ENCODE measurements at regions not wholly inside any gene's neighbourhood (a gene's known extent, or its start where the extent isn't known, plus 50 kb on each side); places are given as distances from the start of the nearest gene placed in this dataset.
"Not testable (repeated sequence)": the region's sequence is repeated elsewhere in the genome, so short reads cannot be mapped to it uniquely, and the experiment has no call there.

GRCh38 chr18:8970843-8971242 is 131.7 kb upstream of the NDUFV2 start:
- DNase-seq, result no peak

- no peak for DNase-seq
These were observed 130.4 kb upstream of the NDUFV2 start for GRCh38 chr18:8972116-8972515.

GRCh38 chr18:8974279-8974678 is 128.2 kb upstream of the NDUFV2 start:
- no peak for DNase-seq

- no peak for DNase-seq
These were observed 127.8 kb upstream of the NDUFV2 start for GRCh38 chr18:8974696-8975095.

- no peak for DNase-seq
These were observed 126.9 kb upstream of the NDUFV2 start for GRCh38 chr18:8975624-8976023.

- no peak for DNase-seq
These were observed 125.9 kb upstream of the NDUFV2 start for GRCh38 chr18:8976606-8977005.

GRCh38 chr18:8977166-8977565 is 125.3 kb upstream of the NDUFV2 start:
- no peak for DNase-seq

- no peak for DNase-seq
These were observed 124.8 kb upstream of the NDUFV2 start for GRCh38 chr18:8977701-8978100.

GRCh38 chr18:8978394-8978793 is 124.1 kb upstream of the NDUFV2 start:
- no peak for DNase-seq

GRCh38 chr18:8979258-8979988 is 123.1 kb upstream of the NDUFV2 start:
- no peak for DNase-seq

GRCh38 chr18:8980496-8980895 is 122.0 kb upstream of the NDUFV2 start:
- DNase-seq, result no peak

GRCh38 chr18:8980918-8981317 is 121.6 kb upstream of the NDUFV2 start:
- DNase-seq, result no peak

- DNase-seq, result no peak
These were observed 119.9 kb upstream of the NDUFV2 start for GRCh38 chr18:8982416-8983183.

GRCh38 chr18:8983195-8983594 is 119.3 kb upstream of the NDUFV2 start:
- no peak for DNase-seq

- DNase-seq, result no peak
These were observed 118.3 kb upstream of the NDUFV2 start for GRCh38 chr18:8984131-8984721.

GRCh38 chr18:8987241-8987640 is 115.3 kb upstream of the NDUFV2 start:
- no peak for DNase-seq

- peak; percentile 64 for DNase-seq
These were observed 114.1 kb upstream of the NDUFV2 start for GRCh38 chr18:8988260-8988871.

- DNase-seq, result no peak
These were observed 113.5 kb upstream of the NDUFV2 start for GRCh38 chr18:8989017-8989416.

GRCh38 chr18:8989855-8990254 is 112.6 kb upstream of the NDUFV2 start:
- no peak for DNase-seq

GRCh38 chr18:8990276-8991031 is 112.0 kb upstream of the NDUFV2 start:
- DNase-seq, result no peak

GRCh38 chr18:8991155-8991554 is 111.3 kb upstream of the NDUFV2 start:
- no peak for DNase-seq

- DNase-seq, result not testable (repeated sequence)
These were observed 110.0 kb upstream of the NDUFV2 start for GRCh38 chr18:8992500-8992899.

- DNase-seq, result no peak
These were observed 107.9 kb upstream of the NDUFV2 start for GRCh38 chr18:8994603-8995002.

Measured in activated CD4-positive, alpha-beta T cell treated with anti-CD3 and anti-CD28 coated beads, Interleukin-2, Interleukin-6, amounts not matched to agents 100 ng/mL and 50 ng/mL, durations not matched to agents 16 hours and 8 hours (primary cell).